GM12878 (cell line): ENCODE measurements at regions not wholly inside any gene's neighbourhood (a gene's known extent, or its start where the extent isn't known, plus 50 kb on each side); places are given as distances from the start of the nearest gene placed in this dataset.

Experiments used
- ATAC-seq: fragments of 200-7000 bp; cut with Tn5 transposase; 3 replicates; pipeline ENCODE4 v1.9.1; 2020; ENCODE audit warnings: mild to moderate bottlenecking, moderate library complexity
- BruUV-seq: library from RNA; stranded (reverse); fragments of 400-500 nt; replicated peaks from 2 replicates; lab custom pipeline; 2021; lab: Mats Ljungman, UMichigan
- CTCF ChIA-PET: fragments of 300-600 bp; sonication (Branson Sonifier 250); formaldehyde crosslinking; extraction: SDS; loops from one replicate; lab custom pipeline; 2021; ENCODE audit warnings: inconsistent platforms; lab: Yijun Ruan, JAX
- POLR2A ChIA-PET: fragments of 350-600 bp; formaldehyde crosslinking; extraction: SDS; loops from one replicate; lab custom pipeline; 2021; ENCODE audit warnings: inconsistent platforms; lab: Charles Lee
- RAD21 ChIA-PET: fragments of 300-600 bp; sonication (Branson Sonifier 250); formaldehyde crosslinking; loops from one replicate; lab custom pipeline; 2023; ENCODE audit warnings: antibody characterized with exemption; ENCODE audit not compliant: unreplicated experiment; lab: Charles Lee
- SMC1A ChIA-PET: fragments of 300-600 bp; sonication (Branson Sonifier 250); formaldehyde crosslinking; loops from one replicate; lab custom pipeline; 2023; ENCODE audit not compliant: unreplicated experiment, uncharacterized antibody; lab: Charles Lee
- DNase-seq: peaks from one replicate; pipeline ENCODE4 v3.0.0-alpha.2; 2011; ENCODE audit warnings: low read depth, low spot score
- FAIRE-seq: peaks from 3 replicates; lab custom pipeline; 2011; peaks lifted over from hg19 to GRCh38; lab: Jason Lieb, UNC
- H2AFZ ChIP-seq: 2 replicates; pipeline ENCODE4 v1.6.0; 2011; ENCODE audit warnings: low read depth, low read length, control low read depth; ENCODE audit not compliant: control insufficient read depth
- H3K27ac ChIP-seq: 2 replicates; pipeline ENCODE4 v1.5.1; 2011; ENCODE audit warnings: control low read depth; ENCODE audit not compliant: control insufficient read depth, insufficient read depth
- H3K27me3 ChIP-seq, 2 experiments: replicated peaks in 1 of 2; 2 replicates each; pipeline versions ENCODE4 v1.6.0 to v1.6.1; 2011; ENCODE audit warnings: low read length in 1 of 2; ENCODE audit not compliant: control insufficient read depth in 2 of 2, insufficient read depth in 2 of 2
- H3K36me3 ChIP-seq, 2 experiments: 2 replicates each; pipeline ENCODE4 v1.5.1; 2011; ENCODE audit warnings: low read length in 1 of 2; ENCODE audit not compliant: control insufficient read depth in 2 of 2, insufficient read depth in 2 of 2
- H3K4me1 ChIP-seq: 2 replicates; pipeline ENCODE4 v1.6.1; 2011; ENCODE audit warnings: mild to moderate bottlenecking, low read length, moderate library complexity, mixed read lengths; ENCODE audit not compliant: control insufficient read depth, insufficient read depth
- H3K4me2 ChIP-seq: 2 replicates; pipeline ENCODE4 v1.6.0; 2011; ENCODE audit warnings: control low read depth; ENCODE audit not compliant: control insufficient read depth, insufficient read depth
- H3K4me3 ChIP-seq: fragments of 200-600 bp; sonication (generic); 2 replicates; pipeline ENCODE4 v1.5.1; 2016
- H3K79me2 ChIP-seq: 2 replicates; pipeline ENCODE4 v1.6.0; 2011; ENCODE audit warnings: low read length; ENCODE audit not compliant: control insufficient read depth, insufficient read depth
- H3K9ac ChIP-seq: 2 replicates; pipeline ENCODE4 v1.8.0; 2011; ENCODE audit warnings: low read length, control low read depth, mixed read lengths; ENCODE audit not compliant: control insufficient read depth, insufficient read depth
- H3K9me3 ChIP-seq: replicated peaks from 3 replicates; pipeline ENCODE4 v1.5.1; 2011; ENCODE audit warnings: mild to moderate bottlenecking, low read length; ENCODE audit not compliant: control insufficient read depth, insufficient read depth
- H4K20me1 ChIP-seq: 2 replicates; pipeline ENCODE4 v1.6.0; 2011; ENCODE audit not compliant: control insufficient read depth, insufficient read depth
- BACH1 ChIP-seq: fragments of 450-650 bp; IDR thresholded peaks from 2 replicates; pipeline ENCODE4 v1.6.1; 2017; ENCODE audit warnings: mild to moderate bottlenecking, borderline replicate concordance
- BRCA1 ChIP-seq: IDR thresholded peaks from 2 replicates; pipeline ENCODE4 v1.6.1; 2011; ENCODE audit warnings: low read depth, low read length, improper control_type of control experiment
- CBFB ChIP-seq: IDR thresholded peaks from 2 replicates; pipeline ENCODE4 v1.6.1; 2016; ENCODE audit warnings: antibody characterized with exemption, low read depth
- FOXM1 ChIP-seq: IDR thresholded peaks from 2 replicates; pipeline ENCODE4 v1.6.1; 2012; ENCODE audit warnings: low read depth, mild to moderate bottlenecking, inconsistent platforms, low read length, moderate library complexity
- GATAD2B ChIP-seq: fragments of 450-650 bp; conservative IDR thresholded peaks from 2 replicates; pipeline ENCODE4 v1.6.1; 2017; ENCODE audit warnings: low read depth, mild to moderate bottlenecking, moderate library complexity
- HDAC2 ChIP-seq: fragments of 200-600 bp; sonication (generic); IDR thresholded peaks from 2 replicates; pipeline ENCODE4 v1.6.1; 2017
- KDM1A ChIP-seq: fragments of 200-600 bp; sonication (generic); IDR thresholded peaks from 2 replicates; pipeline ENCODE4 v1.6.1; 2016; ENCODE audit warnings: borderline replicate concordance
- MYB ChIP-seq: fragments of 150-350 bp; IDR thresholded peaks from 2 replicates; pipeline ENCODE4 v1.6.1; 2014; ENCODE audit warnings: mild to moderate bottlenecking, low read depth, low read length, borderline replicate concordance
- NBN ChIP-seq: fragments of 450-650 bp; IDR thresholded peaks from 2 replicates; pipeline ENCODE4 v1.6.1; 2016
- POU2F2 ChIP-seq: IDR thresholded peaks from 3 replicates; pipeline ENCODE4 v1.6.1; 2011; ENCODE audit warnings: low read depth, mild to moderate bottlenecking, low read length, borderline replicate concordance
- SIX5 ChIP-seq: IDR thresholded peaks from 2 replicates; pipeline ENCODE4 v1.6.1; 2011; ENCODE audit warnings: mild to moderate bottlenecking, low read depth, low read length, moderate library complexity; ENCODE audit not compliant: severe bottlenecking
- WGBS: methylation state at CpG from one replicate; pipeline ENCODE4 v1.1.6; 2016; ENCODE audit warnings: low lambda C conversion rate; ENCODE audit not compliant: insufficient replicate concordance, insufficient coverage; ENCODE audit errors: missing lambda C conversion rate; 5-methylcytosine and 5-hydroxymethylcytosine counted together
- in situ Hi-C: fragments of 300-500 bp; cut with MboI; formaldehyde crosslinking; loops from 9 replicates; pipeline ENCODE4 v1.14.3; 2018; ENCODE audit warnings: mixed read lengths
- intact Hi-C: fragments of 100-400 bp; cut with micrococcal nuclease; formaldehyde crosslinking; loops from one replicate; pipeline ENCODE4 v1.14.2; 2022; ENCODE audit not compliant: unreplicated experiment
- TF ChIP-seq, protein P1 (sequence below): fragments of 450-650 bp; IDR thresholded peaks from 2 replicates; pipeline ENCODE4 v1.6.1; 2018; ENCODE audit warnings: mild to moderate bottlenecking, low read depth, moderate library complexity; ENCODE audit not compliant: partially characterized antibody
- TF ChIP-seq, protein P2 (sequence below): fragments of 450-650 bp; IDR thresholded peaks from 2 replicates; pipeline ENCODE4 v1.6.1; 2017; ENCODE audit warnings: mild to moderate bottlenecking
- TF ChIP-seq, protein P3 (sequence below): fragments of 450-650 bp; conservative IDR thresholded peaks from 2 replicates; pipeline ENCODE4 v1.6.1; 2017; ENCODE audit warnings: mild to moderate bottlenecking, moderate library complexity

DNA sequence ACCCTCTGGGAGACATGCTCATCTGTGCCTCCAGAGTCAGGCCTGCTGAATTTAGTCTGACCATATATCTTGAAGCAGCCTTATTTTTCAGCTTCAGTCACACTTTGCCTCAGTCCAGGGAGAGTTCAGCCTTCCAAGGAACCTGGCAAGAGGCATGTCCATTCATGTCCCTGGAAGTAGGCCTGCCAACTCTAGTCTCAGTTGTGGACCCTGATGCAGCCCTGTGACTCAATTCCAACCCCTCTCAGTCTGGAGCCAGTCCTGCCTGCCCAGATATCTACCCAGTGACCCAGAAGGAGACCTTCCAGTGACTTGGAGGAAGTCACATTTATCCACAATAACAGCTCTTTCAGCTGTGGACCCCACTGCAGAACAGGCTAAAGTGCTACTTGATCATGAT lies 566.6 kb downstream of the TMEM135 start (continued):
- TF ChIP-seq, protein P1, sequence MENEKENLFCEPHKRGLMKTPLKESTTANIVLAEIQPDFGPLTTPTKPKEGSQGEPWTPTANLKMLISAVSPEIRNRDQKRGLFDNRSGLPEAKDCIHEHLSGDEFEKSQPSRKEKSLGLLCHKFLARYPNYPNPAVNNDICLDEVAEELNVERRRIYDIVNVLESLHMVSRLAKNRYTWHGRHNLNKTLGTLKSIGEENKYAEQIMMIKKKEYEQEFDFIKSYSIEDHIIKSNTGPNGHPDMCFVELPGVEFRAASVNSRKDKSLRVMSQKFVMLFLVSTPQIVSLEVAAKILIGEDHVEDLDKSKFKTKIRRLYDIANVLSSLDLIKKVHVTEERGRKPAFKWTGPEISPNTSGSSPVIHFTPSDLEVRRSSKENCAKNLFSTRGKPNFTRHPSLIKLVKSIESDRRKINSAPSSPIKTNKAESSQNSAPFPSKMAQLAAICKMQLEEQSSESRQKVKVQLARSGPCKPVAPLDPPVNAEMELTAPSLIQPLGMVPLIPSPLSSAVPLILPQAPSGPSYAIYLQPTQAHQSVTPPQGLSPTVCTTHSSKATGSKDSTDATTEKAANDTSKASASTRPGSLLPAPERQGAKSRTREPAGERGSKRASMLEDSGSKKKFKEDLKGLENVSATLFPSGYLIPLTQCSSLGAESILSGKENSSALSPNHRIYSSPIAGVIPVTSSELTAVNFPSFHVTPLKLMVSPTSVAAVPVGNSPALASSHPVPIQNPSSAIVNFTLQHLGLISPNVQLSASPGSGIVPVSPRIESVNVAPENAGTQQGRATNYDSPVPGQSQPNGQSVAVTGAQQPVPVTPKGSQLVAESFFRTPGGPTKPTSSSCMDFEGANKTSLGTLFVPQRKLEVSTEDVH, result no peak
- TF ChIP-seq HDAC2, result no peak
- TF ChIP-seq GATAD2B, result no peak
- no peak for TF ChIP-seq FOXM1
- no peak for TF ChIP-seq BRCA1
- TF ChIP-seq KDM1A, result no peak
- TF ChIP-seq, protein P2, sequence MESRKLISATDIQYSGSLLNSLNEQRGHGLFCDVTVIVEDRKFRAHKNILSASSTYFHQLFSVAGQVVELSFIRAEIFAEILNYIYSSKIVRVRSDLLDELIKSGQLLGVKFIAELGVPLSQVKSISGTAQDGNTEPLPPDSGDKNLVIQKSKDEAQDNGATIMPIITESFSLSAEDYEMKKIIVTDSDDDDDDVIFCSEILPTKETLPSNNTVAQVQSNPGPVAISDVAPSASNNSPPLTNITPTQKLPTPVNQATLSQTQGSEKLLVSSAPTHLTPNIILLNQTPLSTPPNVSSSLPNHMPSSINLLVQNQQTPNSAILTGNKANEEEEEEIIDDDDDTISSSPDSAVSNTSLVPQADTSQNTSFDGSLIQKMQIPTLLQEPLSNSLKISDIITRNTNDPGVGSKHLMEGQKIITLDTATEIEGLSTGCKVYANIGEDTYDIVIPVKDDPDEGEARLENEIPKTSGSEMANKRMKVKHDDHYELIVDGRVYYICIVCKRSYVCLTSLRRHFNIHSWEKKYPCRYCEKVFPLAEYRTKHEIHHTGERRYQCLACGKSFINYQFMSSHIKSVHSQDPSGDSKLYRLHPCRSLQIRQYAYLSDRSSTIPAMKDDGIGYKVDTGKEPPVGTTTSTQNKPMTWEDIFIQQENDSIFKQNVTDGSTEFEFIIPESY, result no peak

DNA sequence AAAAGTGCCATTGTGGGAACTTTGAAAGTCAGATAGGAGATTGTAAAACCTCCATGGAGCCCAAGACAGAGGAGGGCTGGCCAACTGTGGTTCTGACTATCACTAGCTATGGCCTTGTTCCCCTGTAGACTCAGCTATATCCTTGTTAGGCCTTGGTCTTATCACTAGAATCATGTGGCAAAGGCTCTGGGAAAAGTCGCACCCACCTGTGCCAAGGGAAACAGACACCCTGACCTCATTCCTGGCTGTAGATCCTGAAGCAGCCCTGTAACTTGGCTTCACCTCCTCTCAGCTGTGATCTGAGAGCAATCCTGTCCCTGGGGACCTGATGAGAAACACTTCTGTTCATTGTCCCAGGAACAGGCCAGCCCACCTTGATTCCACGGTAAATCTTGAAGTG lies 566.2 kb downstream of the TMEM135 start:
- Histone ChIP-seq H3K27ac (no peak overlapping the region), H3K79me2 (no peaks in the 10 kb centered on the region), H3K4me2 (no peak overlapping the region), H2AFZ (no peak overlapping the region), H3K9me3 (no peaks in the 10 kb centered on the region), H3K36me3 (no peaks in the 10 kb centered on the region), H3K27me3 (no peaks in the 10 kb centered on the region), H4K20me1 (no peaks in the 10 kb centered on the region), H3K9ac (no peak overlapping the region), H3K4me3 (no peak overlapping the region), H3K4me1 (no peaks in the 10 kb centered on the region)
- FAIRE-seq (no peak), DNase-seq (no peak), ATAC-seq (no peak)
- CTCF ChIA-PET, result no interaction called here
- RAD21 ChIA-PET, result no interaction called here
- intact Hi-C loops, result no loop called here
- in situ Hi-C loops, result no loop called here
- SMC1A ChIA-PET, result interaction anchor here (2.0 kb wide), 1 partner anchor 12 kb away, joined by 5 read pairs; no protein-coding TSS in a partner anchor
- POLR2A ChIA-PET, result no interaction called here
- 0% methylated on average over 2 of the region's 2 CpGs for WGBS
- BruUV-seq, result no TSS peak
- TF ChIP-seq POU2F2 (no peak), CBFB (no peak), SIX5 (no peak), BACH1 (no peak), NBN (no peak), MYB (no peak)
- TF ChIP-seq, protein P3, sequence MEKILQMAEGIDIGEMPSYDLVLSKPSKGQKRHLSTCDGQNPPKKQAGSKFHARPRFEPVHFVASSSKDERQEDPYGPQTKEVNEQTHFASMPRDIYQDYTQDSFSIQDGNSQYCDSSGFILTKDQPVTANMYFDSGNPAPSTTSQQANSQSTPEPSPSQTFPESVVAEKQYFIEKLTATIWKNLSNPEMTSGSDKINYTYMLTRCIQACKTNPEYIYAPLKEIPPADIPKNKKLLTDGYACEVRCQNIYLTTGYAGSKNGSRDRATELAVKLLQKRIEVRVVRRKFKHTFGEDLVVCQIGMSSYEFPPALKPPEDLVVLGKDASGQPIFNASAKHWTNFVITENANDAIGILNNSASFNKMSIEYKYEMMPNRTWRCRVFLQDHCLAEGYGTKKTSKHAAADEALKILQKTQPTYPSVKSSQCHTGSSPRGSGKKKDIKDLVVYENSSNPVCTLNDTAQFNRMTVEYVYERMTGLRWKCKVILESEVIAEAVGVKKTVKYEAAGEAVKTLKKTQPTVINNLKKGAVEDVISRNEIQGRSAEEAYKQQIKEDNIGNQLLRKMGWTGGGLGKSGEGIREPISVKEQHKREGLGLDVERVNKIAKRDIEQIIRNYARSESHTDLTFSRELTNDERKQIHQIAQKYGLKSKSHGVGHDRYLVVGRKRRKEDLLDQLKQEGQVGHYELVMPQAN, result no peak
- TF ChIP-seq, protein P2, result no peak
